ENCODE measurements at regions not wholly inside any gene's neighbourhood (a gene's known extent, or its start where the extent isn't known, plus 50 kb on each side); places are given as distances from the start of the nearest gene placed in this dataset.

DNA sequence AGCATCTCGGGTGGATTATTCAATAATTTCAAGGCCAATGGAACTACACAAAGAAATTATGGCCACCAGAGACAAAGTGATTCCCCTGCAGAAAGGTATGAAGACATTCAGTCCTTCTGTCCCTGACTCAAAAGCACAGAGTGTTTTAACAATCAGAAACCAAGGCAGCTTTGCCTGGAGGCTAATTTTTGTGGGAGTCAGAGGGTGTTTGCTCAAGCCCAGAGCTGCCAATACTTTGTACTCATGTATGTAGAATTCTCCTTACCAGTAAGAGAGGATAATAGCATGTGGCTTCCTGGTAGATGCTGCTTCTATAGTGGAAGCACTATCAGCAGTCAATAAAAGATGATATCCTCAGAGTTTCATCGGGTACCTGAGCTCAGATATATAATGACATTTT, 178.4 kb downstream of the KCNE4 start:
- Histone ChIP-seq H3K4me2 (ENCODE audit: extremely low read depth, insufficient read depth, low read length) (no peak overlapping the region), H3K9ac (ENCODE audit: insufficient read depth, low read length) (no peak overlapping the region), H2AFZ (ENCODE audit: low read length) (no peak overlapping the region), H3K36me3 (ENCODE audit: control insufficient read depth, insufficient read depth, low read length) (no peaks in the 10 kb centered on the region), H3K27me3 (ENCODE audit: control insufficient read depth, insufficient read depth, low read length) (no peaks in the 10 kb centered on the region), H3K9me3 (ENCODE audit: control insufficient read depth, insufficient read depth, low read depth, low read length) (no peaks in the 10 kb centered on the region), H4K20me1 (ENCODE audit: control insufficient read depth, extremely low read depth, insufficient read depth, low read length) (no peaks in the 10 kb centered on the region), H3K4me3 (replicated peaks in 1 of 4; ENCODE audit: control extremely low read depth in 1 of 4, insufficient read depth in 1 of 4, low read depth in 3 of 4, low read length in 4 of 4) (no peak overlapping the region), H3K27ac (ENCODE audit: insufficient read depth, low read length) (no peak overlapping the region), H3K4me1 (ENCODE audit: control insufficient read depth, extremely low read depth, insufficient read depth, low read length) (no peaks in the 10 kb centered on the region), H3K79me2 (ENCODE audit: control insufficient read depth, insufficient read depth, low read length) (no peaks in the 10 kb centered on the region)
- TF ChIP-seq CTCF (conservative IDR thresholded peaks at IDR 0.05 in 1 of 2, IDR thresholded peaks at IDR 0.05 in 1 of 2; ENCODE audit: low read depth in 1 of 2, low read length in 2 of 2) (no peak), EZH2 (IDR thresholded peaks at IDR 0.05; ENCODE audit: low read length, missing control alignments) (no peak)
- no peak for DNase-seq (ENCODE audit: low read depth in 2 of 2)

GRCh38 chr2:223232285-223232684, 180.3 kb downstream of the KCNE4 start:
- Histone ChIP-seq H4K20me1 (ENCODE audit: control insufficient read depth, extremely low read depth, insufficient read depth, low read length) (no peaks in the 10 kb centered on the region), H3K9ac (ENCODE audit: insufficient read depth, low read length) (no peak overlapping the region), H2AFZ (ENCODE audit: low read length) (no peak overlapping the region), H3K4me3 (replicated peaks in 1 of 4; ENCODE audit: control extremely low read depth in 1 of 4, insufficient read depth in 1 of 4, low read depth in 3 of 4, low read length in 4 of 4) (no peak overlapping the region), H3K27me3 (ENCODE audit: control insufficient read depth, insufficient read depth, low read length) (no peaks in the 10 kb centered on the region), H3K9me3 (ENCODE audit: control insufficient read depth, insufficient read depth, low read depth, low read length) (no peaks in the 10 kb centered on the region), H3K36me3 (ENCODE audit: control insufficient read depth, insufficient read depth, low read length) (no peaks in the 10 kb centered on the region), H3K4me1 (ENCODE audit: control insufficient read depth, extremely low read depth, insufficient read depth, low read length) (no peaks in the 10 kb centered on the region), H3K27ac (ENCODE audit: insufficient read depth, low read length) (no peak overlapping the region), H3K79me2 (ENCODE audit: control insufficient read depth, insufficient read depth, low read length) (no peaks in the 10 kb centered on the region), H3K4me2 (ENCODE audit: extremely low read depth, insufficient read depth, low read length) (no peak overlapping the region)
- no peak for DNase-seq (ENCODE audit: low read depth in 2 of 2)
- TF ChIP-seq CTCF (conservative IDR thresholded peaks at IDR 0.05 in 1 of 2, IDR thresholded peaks at IDR 0.05 in 1 of 2; ENCODE audit: low read depth in 1 of 2, low read length in 2 of 2) = no peak

DNA sequence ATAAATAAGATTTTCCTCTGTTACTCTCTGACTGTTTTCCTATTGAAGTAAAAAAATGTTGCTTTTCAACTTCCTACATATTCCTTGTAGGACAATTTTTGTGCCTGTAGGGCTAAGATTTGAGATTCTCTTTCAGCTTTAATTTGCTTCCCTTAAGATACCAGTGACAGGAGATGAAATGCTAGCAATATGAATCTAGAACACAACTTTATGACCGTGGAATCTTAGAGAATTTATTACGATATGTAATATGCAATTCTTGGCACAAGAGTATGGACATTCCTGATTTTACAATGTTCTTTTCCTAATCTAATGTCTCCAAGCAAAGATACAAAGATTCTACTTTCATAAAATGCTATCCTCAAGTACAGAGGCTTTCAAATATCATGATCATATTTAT, 180.9 kb downstream of the KCNE4 start:
- Histone ChIP-seq H3K27me3 (ENCODE audit: control insufficient read depth, insufficient read depth, low read length) (no peaks in the 10 kb centered on the region), H3K4me2 (ENCODE audit: extremely low read depth, insufficient read depth, low read length) (no peak overlapping the region), H3K4me1 (ENCODE audit: control insufficient read depth, extremely low read depth, insufficient read depth, low read length) (no peaks in the 10 kb centered on the region), H3K9ac (ENCODE audit: insufficient read depth, low read length) (no peak overlapping the region), H3K36me3 (ENCODE audit: control insufficient read depth, insufficient read depth, low read length) (no peaks in the 10 kb centered on the region), H3K79me2 (ENCODE audit: control insufficient read depth, insufficient read depth, low read length) (no peaks in the 10 kb centered on the region), H3K27ac (ENCODE audit: insufficient read depth, low read length) (no peak overlapping the region), H3K9me3 (ENCODE audit: control insufficient read depth, insufficient read depth, low read depth, low read length) (no peaks in the 10 kb centered on the region), H2AFZ (ENCODE audit: low read length) (no peak overlapping the region), H3K4me3 (replicated peaks in 1 of 4; ENCODE audit: control extremely low read depth in 1 of 4, insufficient read depth in 1 of 4, low read depth in 3 of 4, low read length in 4 of 4) (no peak overlapping the region), H4K20me1 (ENCODE audit: control insufficient read depth, extremely low read depth, insufficient read depth, low read length) (no peaks in the 10 kb centered on the region)
- DNase-seq (ENCODE audit: low read depth in 2 of 2) = no peak
- no peak for TF ChIP-seq EZH2 (IDR thresholded peaks at IDR 0.05; ENCODE audit: low read length, missing control alignments)
- no peak for TF ChIP-seq CTCF (conservative IDR thresholded peaks at IDR 0.05 in 1 of 2, IDR thresholded peaks at IDR 0.05 in 1 of 2; ENCODE audit: low read depth in 1 of 2, low read length in 2 of 2)

All from fibroblast of lung (primary cell).